22Rv1 (cell line): ENCODE measurements at regions not wholly inside any gene's neighbourhood (a gene's known extent, or its start where the extent isn't known, plus 50 kb on each side); places are given as distances from the start of the nearest gene placed in this dataset.

Experiments used
- CTCF ChIP-seq: fragments of 450-650 bp; IDR thresholded peaks from 2 replicates; pipeline ENCODE4 v1.5.1; 2017; ENCODE audit warnings: mild to moderate bottlenecking
- ZFX ChIP-seq: fragments of 450-650 bp; IDR thresholded peaks from 2 replicates; pipeline ENCODE4 v1.6.1; 2017; ENCODE audit warnings: antibody characterized with exemption, borderline replicate concordance

GRCh38 chr18:60248336-60249330 is 123.9 kb downstream of the MC4R start:
- no peak for TF ChIP-seq CTCF
- TF ChIP-seq ZFX = no peak
